GM23338 (cell line): ENCODE measurements at regions not wholly inside any gene's neighbourhood (a gene's known extent, or its start where the extent isn't known, plus 50 kb on each side); places are given as distances from the start of the nearest gene placed in this dataset.

Experiments
- ATAC-seq: fragments of 200-7000 bp; cut with Tn5 transposase; 3 replicates; pipeline ENCODE4 v1.9.1; 2020
- DNase-seq: peaks from one replicate; pipeline ENCODE4 v3.0.0-alpha.2; 2015; ENCODE audit warnings: low spot score
- H2AFZ ChIP-seq: fragments of 200-600 bp; sonication (generic); 2 replicates; pipeline ENCODE4 v1.8.0; 2016; ENCODE audit warnings: antibody characterized with exemption, mild to moderate bottlenecking, moderate library complexity
- H3F3A ChIP-seq: fragments of 200-600 bp; sonication (generic); replicated peaks from 2 replicates; pipeline ENCODE4 v1.8.0; 2017; ENCODE audit warnings: antibody characterized with exemption, mixed run types, low read depth
- H3K27ac ChIP-seq: fragments of 200-600 bp; sonication (generic); 2 replicates; pipeline ENCODE4 v1.6.1; 2016; ENCODE audit warnings: low read depth
- H3K27me3 ChIP-seq: fragments of 200-600 bp; sonication (generic); 2 replicates; pipeline ENCODE4 v1.8.0; 2016; ENCODE audit warnings: mild to moderate bottlenecking, mixed run types, moderate library complexity; ENCODE audit not compliant: insufficient read depth
- H3K36me3 ChIP-seq: fragments of 200-600 bp; sonication (generic); 2 replicates; pipeline ENCODE4 v1.8.0; 2016; ENCODE audit warnings: mild to moderate bottlenecking; ENCODE audit not compliant: insufficient read depth
- H3K4me1 ChIP-seq: fragments of 200-600 bp; sonication (generic); 2 replicates; pipeline ENCODE4 v1.8.0; 2016; ENCODE audit warnings: mild to moderate bottlenecking, moderate library complexity; ENCODE audit not compliant: insufficient read depth
- H3K4me2 ChIP-seq: fragments of 200-600 bp; sonication (generic); 2 replicates; pipeline ENCODE4 v1.7.1; 2017; ENCODE audit warnings: mixed run types
- H3K4me3 ChIP-seq: fragments of 200-600 bp; sonication (generic); 2 replicates; pipeline ENCODE4 v1.6.1; 2016; ENCODE audit warnings: mixed run types
- H3K79me2 ChIP-seq: fragments of 200-600 bp; sonication (generic); replicated peaks from 2 replicates; pipeline ENCODE4 v1.8.0; 2017; ENCODE audit warnings: mild to moderate bottlenecking; ENCODE audit not compliant: insufficient read depth
- H3K9me2 ChIP-seq: fragments of 200-600 bp; sonication (generic); 2 replicates; pipeline ENCODE4 v1.8.0; 2017; ENCODE audit not compliant: insufficient read depth
- H4K20me1 ChIP-seq: fragments of 200-600 bp; sonication (generic); replicated peaks from 2 replicates; pipeline ENCODE4 v1.8.0; 2017; ENCODE audit warnings: mild to moderate bottlenecking; ENCODE audit not compliant: insufficient read depth
- H3K27ac Mint-ChIP-seq: 2 replicates; pipeline ENCODE4 v1.8.0; 2020; ENCODE audit warnings: inconsistent platforms, mild to moderate bottlenecking, moderate library complexity, mixed read lengths
- H3K27me3 Mint-ChIP-seq: 3 replicates; pipeline ENCODE4 v1.8.0; 2022; ENCODE audit warnings: low read depth, mild to moderate bottlenecking, moderate library complexity, mixed read lengths, inconsistent platforms; ENCODE audit not compliant: insufficient read depth, poor library complexity
- H3K36me3 Mint-ChIP-seq: 3 replicates; pipeline ENCODE4 v1.8.0; 2021; ENCODE audit warnings: low read depth, mild to moderate bottlenecking, inconsistent platforms, moderate library complexity, mixed read lengths
- H3K4me1 Mint-ChIP-seq: 3 replicates; pipeline ENCODE4 v1.8.0; 2020; ENCODE audit warnings: mild to moderate bottlenecking, inconsistent platforms, mixed read lengths
- H3K4me3 Mint-ChIP-seq: 3 replicates; pipeline ENCODE4 v1.8.0; 2021; ENCODE audit warnings: moderate library complexity, mild to moderate bottlenecking, inconsistent platforms, mixed read lengths
- H3K9me3 Mint-ChIP-seq: 3 replicates; pipeline ENCODE4 v1.8.0; 2020; ENCODE audit warnings: moderate library complexity, mild to moderate bottlenecking, inconsistent platforms, mixed read lengths
- CREB1 ChIP-seq: fragments of 250-450 bp; sonication (Bioruptor Pico); IDR thresholded peaks from 2 replicates; pipeline ENCODE4 v1.5.0; 2020; ENCODE audit warnings: low read depth, mild to moderate bottlenecking, moderate library complexity
- CTCF ChIP-seq, 2 experiments: fragments of 200-600 bp in 1 of 2; sonication (generic) in 1 of 2; conservative IDR thresholded peaks; 2 replicates each; pipeline versions ENCODE4 v1.5.1 to v1.6.1; 2016 to 2017; ENCODE audit warnings: antibody characterized with exemption in 2 of 2, low read depth in 2 of 2, mild to moderate bottlenecking in 2 of 2, moderate library complexity in 1 of 2
- ETS1 ChIP-seq: IDR thresholded peaks from 2 replicates; pipeline ENCODE4 v1.6.1; 2016; ENCODE audit warnings: antibody characterized with exemption
- EZH2 ChIP-seq: fragments of 200-600 bp; sonication (generic); IDR thresholded peaks from one replicate; pipeline ENCODE4 v1.8.0; 2017; ENCODE audit warnings: antibody characterized with exemption, mild to moderate bottlenecking, low read depth; ENCODE audit not compliant: unreplicated experiment
- EZH2phosphoT487 ChIP-seq: fragments of 200-600 bp; sonication (generic); IDR thresholded peaks from one replicate; pipeline ENCODE4 v1.8.1; 2018; ENCODE audit warnings: antibody characterized with exemption; ENCODE audit not compliant: unreplicated experiment
- JUNB ChIP-seq: IDR thresholded peaks from one replicate; pipeline ENCODE4 v1.6.1; 2016; ENCODE audit warnings: antibody characterized with exemption; ENCODE audit not compliant: unreplicated experiment
- NANOG ChIP-seq: IDR thresholded peaks from 2 replicates; pipeline ENCODE4 v1.6.1; 2016; ENCODE audit warnings: antibody characterized with exemption, borderline replicate concordance
- POLR2AphosphoS5 ChIP-seq: IDR thresholded peaks from 2 replicates; pipeline ENCODE4 v1.6.1; 2016; ENCODE audit warnings: antibody characterized with exemption, low read depth
- REST ChIP-seq: IDR thresholded peaks from one replicate; pipeline ENCODE4 v1.6.1; 2018; ENCODE audit warnings: antibody characterized with exemption; ENCODE audit not compliant: unreplicated experiment
- STAT1 ChIP-seq: IDR thresholded peaks from one replicate; pipeline ENCODE4 v1.6.1; 2016; ENCODE audit warnings: antibody characterized with exemption; ENCODE audit not compliant: unreplicated experiment
- ZNF114 ChIP-seq: fragments of 250-450 bp; sonication (Bioruptor Pico); IDR thresholded peaks from 2 replicates; pipeline ENCODE4 v1.5.0; 2020; ENCODE audit warnings: mild to moderate bottlenecking, moderate library complexity
- ZNF331 ChIP-seq: fragments of 250-450 bp; sonication (Bioruptor Pico); IDR thresholded peaks from 2 replicates; pipeline ENCODE4 v1.5.0; 2020; ENCODE audit warnings: low read depth, mild to moderate bottlenecking, moderate library complexity
- ZNF462 ChIP-seq: fragments of 250-450 bp; sonication (Bioruptor Pico); IDR thresholded peaks from 2 replicates; pipeline ENCODE4 v1.5.0; 2020; ENCODE audit warnings: mild to moderate bottlenecking, moderate library complexity

GRCh38 chr14:27067961-27068360, 470.1 kb upstream of the NOVA1 start:
- Histone ChIP-seq H4K20me1 (no peaks in the 10 kb centered on the region), H3K4me1 (no peaks in the 10 kb centered on the region), H3F3A (no peaks in the 10 kb centered on the region), H2AFZ (no peak overlapping the region), H3K9me2 (no peaks in the 10 kb centered on the region), H3K27me3 (no peaks in the 10 kb centered on the region), H3K4me2 (no peak overlapping the region), H3K36me3 (no peaks in the 10 kb centered on the region), H3K79me2 (no peaks in the 10 kb centered on the region), H3K27ac (no peak overlapping the region), H3K4me3 (no peak overlapping the region)
- H3K27me3 Mint-ChIP-seq, result no peaks in the 10 kb centered on the region
- H3K36me3 Mint-ChIP-seq, result no peaks in the 10 kb centered on the region
- no peak for DNase-seq
- peaks cover 4% of the 10 kb centered on the region; the same call in 1 of the 3 replicates for H3K4me1 Mint-ChIP-seq
- no peak for ATAC-seq
- no peak overlapping the region for H3K27ac Mint-ChIP-seq
- no peak overlapping the region for H3K4me3 Mint-ChIP-seq
- no peaks in the 10 kb centered on the region for H3K9me3 Mint-ChIP-seq
- TF ChIP-seq REST (no peak), EZH2 (no peak), JUNB (no peak), EZH2phosphoT487 (no peak), CREB1 (CRISPR knock-in tag) (no peak), ZNF462 (no peak), POLR2AphosphoS5 (no peak), NANOG (no peak), STAT1 (no peak), ZNF331 (CRISPR knock-in tag) (no peak), ZNF114 (CRISPR knock-in tag) (no peak), ETS1 (no peak), CTCF (conservative IDR thresholded peaks at IDR 0.05; ENCODE audit: low read depth in 2 of 2) (no peak)
